Activated CD8-positive, alpha-beta T cell treated with anti-CD3 and anti-CD28 coated beads for 36 hours (primary cell): ENCODE measurements at regions not wholly inside any gene's neighbourhood (a gene's known extent, or its start where the extent isn't known, plus 50 kb on each side); places are given as distances from the start of the nearest gene placed in this dataset.

Experiments used
- ATAC-seq: fragments of 200-7000 bp; cut with Tn5 transposase; one replicate; pipeline ENCODE4 v1.10.0; 2021; ENCODE audit warnings: mild to moderate bottlenecking, moderate library complexity
- CTCF ChIA-PET: fragments of 350-600 bp; sonication (Branson Sonifier 250); formaldehyde crosslinking; loops from one replicate; lab custom pipeline; 2021; ENCODE audit warnings: antibody characterized with exemption; lab: Charles Lee
- POLR2A ChIA-PET: fragments of 350-600 bp; sonication (Branson Sonifier 250); formaldehyde crosslinking; loops from one replicate; lab custom pipeline; 2021; ENCODE audit warnings: antibody characterized with exemption; lab: Charles Lee
- DNase-seq: peaks from one replicate; pipeline ENCODE4 v3.0.0-alpha.2; 2020
- H3K27ac Mint-ChIP-seq: one replicate; pipeline ENCODE4 v1.8.0; 2021; ENCODE audit warnings: mild to moderate bottlenecking, mixed read lengths
- H3K27me3 Mint-ChIP-seq: one replicate; pipeline ENCODE4 v1.8.0; 2021; ENCODE audit warnings: mixed read lengths
- H3K36me3 Mint-ChIP-seq: one replicate; pipeline ENCODE4 v1.8.0; 2021; ENCODE audit warnings: low read depth, mixed read lengths
- H3K4me1 Mint-ChIP-seq: one replicate; pipeline ENCODE4 v1.8.0; 2021; ENCODE audit warnings: low read depth, mixed read lengths
- H3K4me3 Mint-ChIP-seq: one replicate; pipeline ENCODE4 v1.8.0; 2021; ENCODE audit warnings: mild to moderate bottlenecking, moderate library complexity, mixed read lengths
- H3K9me3 Mint-ChIP-seq: one replicate; pipeline ENCODE4 v1.8.0; 2021; ENCODE audit warnings: mixed read lengths
- intact Hi-C: fragments of 100-400 bp; cut with micrococcal nuclease; formaldehyde crosslinking; loops from one replicate; pipeline ENCODE4 v1.10.0; 2022
- TF ChIP-seq, protein P1 (sequence below): fragments of 200-600 bp; IDR thresholded peaks from one replicate; pipeline ENCODE4 v1.8.0; 2022; ENCODE audit warnings: antibody characterized with exemption, mild to moderate bottlenecking

DNA sequence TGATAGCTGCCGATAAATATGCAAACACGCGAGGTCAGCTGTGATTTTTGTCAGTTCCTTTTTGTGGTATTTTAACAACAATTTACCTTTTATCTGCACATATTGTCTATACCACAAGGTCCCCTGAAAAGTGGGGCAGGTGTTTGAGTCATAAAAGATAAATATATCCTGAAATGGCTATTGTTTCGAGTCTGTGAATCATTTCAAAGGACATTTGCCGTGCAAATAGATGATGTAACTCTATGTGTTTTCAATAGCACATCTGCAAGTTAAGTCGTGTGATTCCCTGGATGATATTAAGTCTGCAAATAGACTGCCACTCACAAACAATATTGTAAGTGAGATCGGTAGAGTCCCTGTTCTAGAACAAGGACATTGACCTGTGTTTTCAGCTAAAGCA is 193.0 kb upstream of the PITRM1 start:
- no peak overlapping the region for H3K4me3 Mint-ChIP-seq
- H3K4me1 Mint-ChIP-seq = peaks cover 2% of the 10 kb centered on the region
- ATAC-seq = no peak
- H3K27me3 Mint-ChIP-seq = peaks cover 6% of the 10 kb centered on the region
- H3K36me3 Mint-ChIP-seq = no peaks in the 10 kb centered on the region
- intact Hi-C loops = no loop called here
- no peak overlapping the region for H3K27ac Mint-ChIP-seq
- POLR2A ChIA-PET = no interaction called here
- DNase-seq = no peak
- peaks cover 15% of the 10 kb centered on the region for H3K9me3 Mint-ChIP-seq
- TF ChIP-seq, protein P1, sequence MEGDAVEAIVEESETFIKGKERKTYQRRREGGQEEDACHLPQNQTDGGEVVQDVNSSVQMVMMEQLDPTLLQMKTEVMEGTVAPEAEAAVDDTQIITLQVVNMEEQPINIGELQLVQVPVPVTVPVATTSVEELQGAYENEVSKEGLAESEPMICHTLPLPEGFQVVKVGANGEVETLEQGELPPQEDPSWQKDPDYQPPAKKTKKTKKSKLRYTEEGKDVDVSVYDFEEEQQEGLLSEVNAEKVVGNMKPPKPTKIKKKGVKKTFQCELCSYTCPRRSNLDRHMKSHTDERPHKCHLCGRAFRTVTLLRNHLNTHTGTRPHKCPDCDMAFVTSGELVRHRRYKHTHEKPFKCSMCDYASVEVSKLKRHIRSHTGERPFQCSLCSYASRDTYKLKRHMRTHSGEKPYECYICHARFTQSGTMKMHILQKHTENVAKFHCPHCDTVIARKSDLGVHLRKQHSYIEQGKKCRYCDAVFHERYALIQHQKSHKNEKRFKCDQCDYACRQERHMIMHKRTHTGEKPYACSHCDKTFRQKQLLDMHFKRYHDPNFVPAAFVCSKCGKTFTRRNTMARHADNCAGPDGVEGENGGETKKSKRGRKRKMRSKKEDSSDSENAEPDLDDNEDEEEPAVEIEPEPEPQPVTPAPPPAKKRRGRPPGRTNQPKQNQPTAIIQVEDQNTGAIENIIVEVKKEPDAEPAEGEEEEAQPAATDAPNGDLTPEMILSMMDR = no peak
- CTCF ChIA-PET = no interaction called here

DNA sequence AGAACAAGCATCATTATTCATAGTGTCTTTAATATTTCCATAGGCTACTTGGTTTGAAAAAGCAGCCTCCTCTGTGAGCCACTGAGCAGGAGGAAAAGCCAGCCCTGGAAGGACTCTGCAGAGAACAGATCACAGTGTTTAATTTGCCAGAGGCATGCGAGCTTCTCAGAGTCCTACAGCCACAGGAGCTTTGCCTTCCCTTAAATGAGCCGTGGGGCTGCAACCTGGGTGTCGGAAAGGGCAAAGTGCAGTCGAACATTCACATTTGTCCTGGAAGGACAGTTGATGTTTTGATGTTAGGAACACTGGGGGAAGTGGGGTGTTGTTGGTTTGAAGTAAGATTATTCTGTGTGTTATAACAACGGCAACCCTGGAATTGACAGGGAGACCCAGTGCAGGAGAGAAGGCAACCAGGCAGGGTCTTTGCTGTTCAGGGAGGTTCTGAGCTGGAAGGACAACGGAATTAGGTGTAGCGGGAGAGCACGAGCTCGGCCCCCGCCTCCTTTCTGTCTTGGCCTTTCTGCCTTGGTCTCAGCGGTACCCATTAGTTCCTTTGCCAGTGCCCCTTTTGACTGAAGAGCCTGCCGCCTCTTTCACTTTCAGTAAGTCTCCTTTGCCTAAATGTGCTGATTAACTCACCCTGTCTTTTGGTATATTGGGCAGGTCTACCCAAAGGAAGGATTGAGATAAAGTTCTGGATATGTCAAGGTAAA is 192.3 kb upstream of the PITRM1 start:
- CTCF ChIA-PET = no interaction called here
- Mint-ChIP-seq H3K27ac (no peak overlapping the region), H3K9me3 (peaks cover 20% of the 10 kb centered on the region), H3K4me3 (no peak overlapping the region), H3K36me3 (no peaks in the 10 kb centered on the region), H3K4me1 (peaks cover 2% of the 10 kb centered on the region), H3K27me3 (peaks cover 6% of the 10 kb centered on the region)
- TF ChIP-seq, protein P1 = no peak
- DNase-seq (no peak), ATAC-seq (no peak)
- POLR2A ChIA-PET = no interaction called here
- intact Hi-C loops = no loop called here

DNA sequence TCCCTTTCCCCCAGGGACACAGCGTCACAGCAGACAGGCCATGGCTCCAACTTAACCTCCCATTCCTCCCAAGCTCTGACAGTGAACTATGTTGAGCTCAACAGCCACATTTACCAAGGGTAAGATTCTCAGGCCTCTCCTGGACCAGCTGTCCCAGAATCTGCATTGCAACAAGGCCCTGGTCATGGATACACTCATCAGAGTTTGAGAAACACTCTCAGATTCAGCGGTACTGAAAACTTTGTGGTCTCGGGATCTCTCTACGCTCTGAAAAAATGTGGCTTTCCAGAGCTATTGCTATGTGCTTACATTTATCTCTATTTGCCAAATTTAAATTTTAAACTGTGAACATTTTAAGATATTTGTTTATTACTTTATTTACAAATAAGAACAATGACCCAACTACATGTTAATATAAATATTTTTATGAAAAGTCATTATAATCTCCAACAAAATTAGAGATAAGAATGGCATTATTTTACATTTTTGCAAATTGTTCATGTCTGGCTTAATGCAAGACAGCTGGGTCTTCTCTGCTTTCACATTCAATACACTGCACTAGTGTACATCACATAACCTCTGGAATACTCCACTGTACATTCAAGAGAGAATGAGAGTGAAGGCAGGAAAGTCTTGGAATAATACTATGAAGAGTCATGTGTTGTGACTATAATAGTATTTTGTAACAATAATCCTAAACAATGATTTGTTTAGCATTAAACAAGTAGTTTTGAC is 190.9 kb upstream of the PITRM1 start:
- ChIA-PET POLR2A (no interaction called here), CTCF (no interaction called here)
- H3K27me3 Mint-ChIP-seq = peaks cover 5% of the 10 kb centered on the region
- H3K36me3 Mint-ChIP-seq = no peaks in the 10 kb centered on the region
- DNase-seq = no peak
- H3K4me1 Mint-ChIP-seq = peaks cover 2% of the 10 kb centered on the region
- peaks cover 20% of the 10 kb centered on the region for H3K9me3 Mint-ChIP-seq
- no peak overlapping the region for H3K4me3 Mint-ChIP-seq
- no peak for ATAC-seq
- H3K27ac Mint-ChIP-seq = no peak overlapping the region
- intact Hi-C loops = no loop called here
- TF ChIP-seq, protein P1 = no peak

DNA sequence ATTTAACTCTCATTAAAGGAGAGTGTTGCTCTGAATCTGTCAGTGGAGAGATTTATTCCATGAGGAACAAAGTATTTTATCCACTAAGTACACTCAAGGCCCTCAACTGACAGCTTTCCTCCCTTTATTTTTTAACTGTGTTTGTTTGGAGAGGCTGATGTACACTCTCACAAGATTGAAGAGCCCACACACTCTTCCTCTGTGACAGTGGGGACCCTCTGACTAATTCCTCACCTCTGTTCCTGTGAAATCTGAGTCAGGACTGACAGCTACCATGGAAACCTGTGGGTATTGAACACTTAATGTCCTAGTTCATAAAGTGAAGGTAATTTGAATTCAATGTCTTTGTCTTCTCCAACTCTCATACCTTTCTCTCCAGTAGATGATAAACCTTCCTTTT is 189.8 kb upstream of the PITRM1 start:
- ChIA-PET CTCF (no interaction called here), POLR2A (no interaction called here)
- ATAC-seq (no peak), DNase-seq (no peak)
- TF ChIP-seq, protein P1 = no peak
- peaks cover 2% of the 10 kb centered on the region for H3K4me1 Mint-ChIP-seq
- H3K4me3 Mint-ChIP-seq = no peak overlapping the region
- peaks cover 4% of the 10 kb centered on the region for H3K27me3 Mint-ChIP-seq
- no peaks in the 10 kb centered on the region for H3K36me3 Mint-ChIP-seq
- intact Hi-C loops = no loop called here
- no peak overlapping the region for H3K27ac Mint-ChIP-seq
- peaks cover 20% of the 10 kb centered on the region for H3K9me3 Mint-ChIP-seq

DNA sequence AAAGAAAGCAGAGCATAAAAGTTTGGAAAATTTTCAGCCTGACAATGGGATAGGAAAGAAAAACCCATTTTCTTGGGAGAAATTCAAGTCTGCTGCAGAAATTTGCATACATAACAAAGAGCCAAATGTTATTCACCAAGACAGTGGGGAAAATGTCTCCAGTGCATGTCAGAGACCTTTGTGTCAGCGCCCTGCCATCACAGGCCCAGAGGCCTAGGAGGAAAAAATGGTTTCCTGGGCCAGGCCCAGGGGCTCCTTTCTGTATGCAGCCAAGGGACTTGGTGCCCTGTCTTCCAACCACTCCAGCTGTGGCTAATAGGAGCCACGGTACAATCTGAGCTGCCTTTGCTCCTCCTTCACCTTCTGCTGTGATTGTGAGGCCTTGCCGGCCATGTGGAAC is 189.1 kb upstream of the PITRM1 start:
- POLR2A ChIA-PET = no interaction called here
- Mint-ChIP-seq H3K27me3 (peaks cover 4% of the 10 kb centered on the region), H3K4me3 (no peak overlapping the region), H3K9me3 (peaks cover 20% of the 10 kb centered on the region), H3K4me1 (peaks cover 2% of the 10 kb centered on the region), H3K27ac (no peak overlapping the region), H3K36me3 (no peaks in the 10 kb centered on the region)
- TF ChIP-seq, protein P1 = no peak
- DNase-seq = no peak
- CTCF ChIA-PET = no interaction called here
- no peak for ATAC-seq
- intact Hi-C loops = no loop called here
